PC-9 (cell line): ENCODE measurements at regions not wholly inside any gene's neighbourhood (a gene's known extent, or its start where the extent isn't known, plus 50 kb on each side); places are given as distances from the start of the nearest gene placed in this dataset.

Experiments used
- BruUV-seq: library from RNA; stranded (reverse); fragments of 400-500 nt; replicated peaks from 2 replicates; lab custom pipeline; 2021; lab: Mats Ljungman, UMichigan
- CTCF ChIA-PET: fragments of 300-600 bp; sonication (Branson Sonifier 250); formaldehyde crosslinking; loops from one replicate; lab custom pipeline; 2022; ENCODE audit warnings: antibody characterized with exemption; lab: Charles Lee
- POLR2A ChIA-PET: fragments of 300-600 bp; sonication (Branson Sonifier 250); formaldehyde crosslinking; loops from one replicate; lab custom pipeline; 2022; ENCODE audit warnings: antibody characterized with exemption; ENCODE audit not compliant: unreplicated experiment; lab: Charles Lee
- DNase-seq, 2 experiments: peaks; one replicate each; pipeline versions ENCODE4 v3.0.0 to v3.0.0-alpha.2; 2015 to 2022; ENCODE audit warnings: mixed read lengths in 1 of 2
- H2AFZ ChIP-seq: fragments of 200-600 bp; sonication (generic); 2 replicates; pipeline ENCODE4 v1.8.1; 2017; ENCODE audit warnings: antibody characterized with exemption
- H3F3A ChIP-seq: fragments of 200-600 bp; sonication (generic); 2 replicates; pipeline ENCODE4 v1.8.1; 2017; ENCODE audit warnings: antibody characterized with exemption, mild to moderate bottlenecking, low read depth; ENCODE audit not compliant: insufficient read depth
- H3K27ac ChIP-seq: fragments of 200-600 bp; sonication (generic); 2 replicates; pipeline ENCODE4 v1.6.1; 2016; ENCODE audit warnings: mixed run types
- H3K27me3 ChIP-seq: fragments of 200-600 bp; sonication (generic); 2 replicates; pipeline ENCODE4 v1.6.1; 2016; ENCODE audit warnings: low read depth, mixed run types; ENCODE audit not compliant: insufficient read depth
- H3K36me3 ChIP-seq: fragments of 200-600 bp; sonication (generic); 2 replicates; pipeline ENCODE4 v1.6.1; 2016; ENCODE audit warnings: low read depth, mixed run types
- H3K4me1 ChIP-seq: fragments of 200-600 bp; sonication (generic); replicated peaks from 2 replicates; pipeline ENCODE4 v1.6.1; 2016; ENCODE audit warnings: mixed run types; ENCODE audit not compliant: insufficient read depth
- H3K4me2 ChIP-seq: fragments of 200-600 bp; sonication (generic); 2 replicates; pipeline ENCODE4 v1.6.1; 2017; ENCODE audit warnings: mixed run types
- H3K4me3 ChIP-seq: fragments of 200-600 bp; sonication (generic); 2 replicates; pipeline ENCODE4 v1.6.1; 2016; ENCODE audit warnings: mixed run types
- H3K79me2 ChIP-seq: fragments of 200-600 bp; sonication (generic); 2 replicates; pipeline ENCODE4 v1.6.1; 2017; ENCODE audit warnings: low read depth, mixed run types
- H3K9me2 ChIP-seq: fragments of 200-600 bp; sonication (generic); 2 replicates; pipeline ENCODE4 v1.8.1; 2017; ENCODE audit warnings: mild to moderate bottlenecking; ENCODE audit not compliant: insufficient read depth
- H3K9me3 ChIP-seq: fragments of 200-600 bp; sonication (generic); 2 replicates; pipeline ENCODE4 v1.8.1; 2016; ENCODE audit warnings: low read depth; ENCODE audit not compliant: insufficient read depth
- H4K20me1 ChIP-seq: fragments of 200-600 bp; sonication (generic); 2 replicates; pipeline ENCODE4 v1.8.1; 2017; ENCODE audit not compliant: insufficient read depth
- CTCF ChIP-seq: fragments of 200-600 bp; sonication (generic); conservative IDR thresholded peaks from 2 replicates; pipeline ENCODE4 v1.6.1; 2017; ENCODE audit warnings: mixed run types, antibody characterized with exemption, mild to moderate bottlenecking, moderate library complexity
- EZH2 ChIP-seq: fragments of 200-600 bp; sonication (generic); IDR thresholded peaks from 2 replicates; pipeline ENCODE4 v1.8.0; 2017; ENCODE audit warnings: antibody characterized with exemption, low read depth
- intact Hi-C: fragments of 100-400 bp; cut with micrococcal nuclease; formaldehyde crosslinking; loops from one replicate; pipeline ENCODE4 v1.10.0; 2022; ENCODE audit not compliant: unreplicated experiment

GRCh38 chr4:125639182-125639621, 324.4 kb downstream of the FAT4 start:
- H2AFZ ChIP-seq = peak overlapping the region; percentile 13; the same call in 1 of the 2 replicates
- H3K4me3 ChIP-seq = no peak overlapping the region
- no peaks in the 10 kb centered on the region for H3K79me2 ChIP-seq
- intact Hi-C loops = no loop called here
- TF ChIP-seq CTCF (no peak), EZH2 (no peak)
- no peaks in the 10 kb centered on the region for H3K36me3 ChIP-seq
- H3K4me1 ChIP-seq = no peaks in the 10 kb centered on the region
- H3K4me2 ChIP-seq = no peak overlapping the region
- ChIA-PET CTCF (no interaction called here), POLR2A (interaction anchor here (0.6 kb wide), 1 partner anchor 25 kb away, joined by 6 read pairs; no protein-coding TSS in a partner anchor)
- DNase-seq = no peak
- no peaks in the 10 kb centered on the region for H3F3A ChIP-seq
- H3K9me3 ChIP-seq = no peaks in the 10 kb centered on the region; the same call in 1 of the 2 replicates
- H3K9me2 ChIP-seq = no peaks in the 10 kb centered on the region; the same call in 1 of the 2 replicates
- no peaks in the 10 kb centered on the region for H4K20me1 ChIP-seq
- no TSS peak for BruUV-seq
- no peak overlapping the region for H3K27ac ChIP-seq
- H3K27me3 ChIP-seq = no peaks in the 10 kb centered on the region

GRCh38 chr4:125641611-125642010, 326.9 kb downstream of the FAT4 start:
- Histone ChIP-seq H3K9me3 (no peaks in the 10 kb centered on the region), H3K27me3 (no peaks in the 10 kb centered on the region), H3K27ac (no peak overlapping the region), H3K4me2 (no peak overlapping the region), H3K9me2 (no peaks in the 10 kb centered on the region; the same call in 1 of the 2 replicates), H2AFZ (no peak overlapping the region), H3K4me3 (no peak overlapping the region), H4K20me1 (no peaks in the 10 kb centered on the region), H3K36me3 (no peaks in the 10 kb centered on the region), H3F3A (no peaks in the 10 kb centered on the region), H3K79me2 (no peaks in the 10 kb centered on the region), H3K4me1 (no peaks in the 10 kb centered on the region)
- POLR2A ChIA-PET = no interaction called here
- TF ChIP-seq EZH2 (no peak), CTCF (no peak)
- CTCF ChIA-PET = no interaction called here
- DNase-seq = no peak
- intact Hi-C loops = no loop called here
- BruUV-seq = no TSS peak

- Histone ChIP-seq H2AFZ (no peak overlapping the region), H3F3A (no peaks in the 10 kb centered on the region), H3K9me2 (no peaks in the 10 kb centered on the region; the same call in 1 of the 2 replicates), H4K20me1 (no peaks in the 10 kb centered on the region), H3K4me2 (no peak overlapping the region), H3K36me3 (no peaks in the 10 kb centered on the region), H3K79me2 (no peaks in the 10 kb centered on the region), H3K4me1 (no peaks in the 10 kb centered on the region), H3K27ac (no peak overlapping the region), H3K27me3 (no peaks in the 10 kb centered on the region), H3K4me3 (no peak overlapping the region), H3K9me3 (no peaks in the 10 kb centered on the region)
- ChIA-PET CTCF (no interaction called here), POLR2A (no interaction called here)
- intact Hi-C loops = no loop called here
- no TSS peak for BruUV-seq
- DNase-seq = no peak
- TF ChIP-seq EZH2 (no peak), CTCF (no peak)
These were observed 327.9 kb downstream of the FAT4 start for GRCh38 chr4:125642645-125643044.
